ENCODE measurements at regions not wholly inside any gene's neighbourhood (a gene's known extent, or its start where the extent isn't known, plus 50 kb on each side); places are given as distances from the start of the nearest gene placed in this dataset.

GRCh38 chr20:39795401-39796272 is 833.5 kb downstream of the DHX35 start:
- no peak overlapping the region for H2AFZ ChIP-seq (ENCODE audit: low read length)
- H3K4me3 ChIP-seq (ENCODE audit: low read depth, low read length, poor library complexity, severe bottlenecking): no peak overlapping the region
- no peaks in the 10 kb centered on the region for H4K20me1 ChIP-seq (ENCODE audit: insufficient read depth, low read length)
- no peaks in the 10 kb centered on the region for H3K9me3 ChIP-seq (ENCODE audit: low read length)
- no peaks in the 10 kb centered on the region for H3F3A ChIP-seq (ENCODE audit: insufficient read depth, low read length)
- H3K36me3 ChIP-seq (ENCODE audit: insufficient read depth, low read length): no peaks in the 10 kb centered on the region
- H3K4me1 ChIP-seq (ENCODE audit: insufficient read depth, low read length, severe bottlenecking): no peaks in the 10 kb centered on the region
- no peak overlapping the region for H3K4me2 ChIP-seq (ENCODE audit: low read length)
- H3K9ac ChIP-seq (ENCODE audit: low read length): no peak overlapping the region
- H3K27me3 ChIP-seq (ENCODE audit: insufficient read depth, low read length): no peaks in the 10 kb centered on the region
- H3K79me2 ChIP-seq (ENCODE audit: insufficient read depth, low read length): no peaks in the 10 kb centered on the region
- no peak overlapping the region for H3K27ac ChIP-seq (ENCODE audit: low read depth, low read length, poor library complexity, severe bottlenecking)
- no peak for TF ChIP-seq EZH2 (IDR thresholded peaks at IDR 0.05; ENCODE audit: borderline replicate concordance, low read length)
- no peak for TF ChIP-seq CTCF (IDR thresholded peaks at IDR 0.05; ENCODE audit: low read length)
- no peaks in the 10 kb centered on the region for H3K9me2 ChIP-seq (ENCODE audit: low read depth, low read length)

- Histone ChIP-seq H2AFZ (ENCODE audit: low read length) (no peak overlapping the region), H3F3A (ENCODE audit: insufficient read depth, low read length) (no peaks in the 10 kb centered on the region), H3K79me2 (ENCODE audit: insufficient read depth, low read length) (no peaks in the 10 kb centered on the region), H3K27me3 (ENCODE audit: insufficient read depth, low read length) (no peaks in the 10 kb centered on the region), H3K36me3 (ENCODE audit: insufficient read depth, low read length) (no peaks in the 10 kb centered on the region), H3K9me3 (ENCODE audit: low read length) (no peaks in the 10 kb centered on the region), H3K4me3 (ENCODE audit: low read depth, low read length, poor library complexity, severe bottlenecking) (no peak overlapping the region), H3K4me1 (ENCODE audit: insufficient read depth, low read length, severe bottlenecking) (no peaks in the 10 kb centered on the region), H3K9ac (ENCODE audit: low read length) (no peak overlapping the region), H3K27ac (ENCODE audit: low read depth, low read length, poor library complexity, severe bottlenecking) (no peak overlapping the region), H3K9me2 (ENCODE audit: low read depth, low read length) (no peaks in the 10 kb centered on the region), H3K4me2 (ENCODE audit: low read length) (no peak overlapping the region), H4K20me1 (ENCODE audit: insufficient read depth, low read length) (no peaks in the 10 kb centered on the region)
- no peak for TF ChIP-seq CTCF (IDR thresholded peaks at IDR 0.05; ENCODE audit: low read length)
- TF ChIP-seq EZH2 (IDR thresholded peaks at IDR 0.05; ENCODE audit: borderline replicate concordance, low read length): no peak
Measured at GRCh38 chr20:39792334-39792733, 830.2 kb downstream of the DHX35 start.

- TF ChIP-seq EZH2 (IDR thresholded peaks at IDR 0.05; ENCODE audit: borderline replicate concordance, low read length) (no peak), CTCF (IDR thresholded peaks at IDR 0.05; ENCODE audit: low read length) (no peak)
- H2AFZ ChIP-seq (ENCODE audit: low read length): no peak overlapping the region
- H4K20me1 ChIP-seq (ENCODE audit: insufficient read depth, low read length): no peaks in the 10 kb centered on the region
- H3K79me2 ChIP-seq (ENCODE audit: insufficient read depth, low read length): no peaks in the 10 kb centered on the region
- H3K27me3 ChIP-seq (ENCODE audit: insufficient read depth, low read length): no peaks in the 10 kb centered on the region
- H3F3A ChIP-seq (ENCODE audit: insufficient read depth, low read length): no peaks in the 10 kb centered on the region
- no peak overlapping the region for H3K27ac ChIP-seq (ENCODE audit: low read depth, low read length, poor library complexity, severe bottlenecking)
- no peak overlapping the region for H3K9ac ChIP-seq (ENCODE audit: low read length)
- H3K4me1 ChIP-seq (ENCODE audit: insufficient read depth, low read length, severe bottlenecking): no peaks in the 10 kb centered on the region
- H3K4me2 ChIP-seq (ENCODE audit: low read length): no peak overlapping the region
- no peaks in the 10 kb centered on the region for H3K36me3 ChIP-seq (ENCODE audit: insufficient read depth, low read length)
- no peak overlapping the region for H3K4me3 ChIP-seq (ENCODE audit: low read depth, low read length, poor library complexity, severe bottlenecking)
- no peaks in the 10 kb centered on the region for H3K9me2 ChIP-seq (ENCODE audit: low read depth, low read length)
- H3K9me3 ChIP-seq (ENCODE audit: low read length): no peaks in the 10 kb centered on the region
Measured at GRCh38 chr20:39789411-39789810, 827.3 kb downstream of the DHX35 start.
